ENCODE measurements at regions not wholly inside any gene's neighbourhood (a gene's known extent, or its start where the extent isn't known, plus 50 kb on each side); places are given as distances from the start of the nearest gene placed in this dataset.

DNA sequence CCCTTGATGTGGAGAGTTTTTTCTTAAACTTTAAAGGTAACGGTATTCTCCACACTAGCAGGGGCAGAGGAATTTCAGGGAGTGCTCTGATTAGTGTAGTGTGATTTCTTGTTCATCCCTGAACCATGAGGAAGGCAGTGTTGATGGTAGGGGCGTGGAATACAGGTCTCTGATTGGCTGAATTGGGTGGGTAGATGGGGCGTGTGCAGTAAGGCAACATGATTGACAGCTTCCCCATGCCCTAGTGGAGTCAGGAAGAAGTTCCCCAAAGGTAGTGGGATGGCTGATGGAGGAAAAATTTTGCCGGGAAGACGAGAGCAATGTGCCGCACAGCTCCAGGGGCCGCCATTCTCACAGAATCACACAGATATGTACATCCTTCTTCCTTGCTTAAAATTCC lies 97.4 kb upstream of the SALL4 start:
- no peak overlapping the region for H3K4me3 ChIP-seq (ENCODE audit: low read depth, low read length)
- TF ChIP-seq, protein P1, sequence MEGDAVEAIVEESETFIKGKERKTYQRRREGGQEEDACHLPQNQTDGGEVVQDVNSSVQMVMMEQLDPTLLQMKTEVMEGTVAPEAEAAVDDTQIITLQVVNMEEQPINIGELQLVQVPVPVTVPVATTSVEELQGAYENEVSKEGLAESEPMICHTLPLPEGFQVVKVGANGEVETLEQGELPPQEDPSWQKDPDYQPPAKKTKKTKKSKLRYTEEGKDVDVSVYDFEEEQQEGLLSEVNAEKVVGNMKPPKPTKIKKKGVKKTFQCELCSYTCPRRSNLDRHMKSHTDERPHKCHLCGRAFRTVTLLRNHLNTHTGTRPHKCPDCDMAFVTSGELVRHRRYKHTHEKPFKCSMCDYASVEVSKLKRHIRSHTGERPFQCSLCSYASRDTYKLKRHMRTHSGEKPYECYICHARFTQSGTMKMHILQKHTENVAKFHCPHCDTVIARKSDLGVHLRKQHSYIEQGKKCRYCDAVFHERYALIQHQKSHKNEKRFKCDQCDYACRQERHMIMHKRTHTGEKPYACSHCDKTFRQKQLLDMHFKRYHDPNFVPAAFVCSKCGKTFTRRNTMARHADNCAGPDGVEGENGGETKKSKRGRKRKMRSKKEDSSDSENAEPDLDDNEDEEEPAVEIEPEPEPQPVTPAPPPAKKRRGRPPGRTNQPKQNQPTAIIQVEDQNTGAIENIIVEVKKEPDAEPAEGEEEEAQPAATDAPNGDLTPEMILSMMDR (IDR thresholded peaks at IDR 0.05; ENCODE audit: low read depth, low read length, missing control alignments): no peak
- no peak for DNase-seq (ENCODE audit: low read depth)

DNA sequence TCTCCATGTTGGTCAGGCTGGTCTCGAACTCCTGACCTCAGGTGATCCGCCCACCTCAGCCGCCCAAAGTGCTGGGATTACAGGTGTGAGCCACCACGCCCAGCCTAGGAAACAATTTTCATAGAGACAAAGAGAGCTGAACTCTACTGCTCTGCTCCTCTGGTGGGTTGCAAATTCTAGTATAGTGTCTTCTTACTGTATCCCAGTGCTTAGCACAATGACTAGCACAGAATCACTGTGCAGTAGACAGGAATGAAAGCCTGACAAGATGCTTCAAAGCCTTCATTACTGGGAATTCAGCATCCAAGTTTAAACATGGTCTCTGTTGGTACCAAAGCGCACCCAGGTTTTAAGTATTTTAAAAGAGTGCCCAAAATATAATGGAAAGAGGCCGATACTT lies 96.5 kb upstream of the SALL4 start:
- DNase-seq (ENCODE audit: low read depth): no peak
- TF ChIP-seq, protein P1 (IDR thresholded peaks at IDR 0.05; ENCODE audit: low read depth, low read length, missing control alignments): no peak
- H3K4me3 ChIP-seq (ENCODE audit: low read depth, low read length): no peak overlapping the region

DNA sequence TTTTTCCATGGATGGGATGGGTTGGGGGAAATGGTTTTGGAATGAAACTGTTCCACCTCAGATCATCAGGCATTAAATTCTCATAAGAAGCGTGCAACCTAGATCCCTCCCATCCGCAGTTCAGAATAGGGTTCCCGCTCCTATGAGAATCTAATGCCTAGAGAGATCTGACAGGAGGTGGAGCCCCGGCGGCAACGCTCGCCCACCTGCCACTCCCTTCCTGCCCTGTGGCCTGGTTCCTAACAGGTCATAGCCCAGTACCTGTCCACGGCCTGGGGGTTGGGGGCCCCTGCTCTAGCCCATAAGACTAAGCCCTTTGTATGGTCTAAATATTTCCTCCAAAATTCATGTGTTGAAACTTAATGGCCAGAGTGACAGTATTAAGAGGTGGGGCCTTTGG lies 92.3 kb upstream of the SALL4 start:
- no peak overlapping the region for H3K4me3 ChIP-seq (ENCODE audit: low read depth, low read length)
- TF ChIP-seq, protein P1 (IDR thresholded peaks at IDR 0.05; ENCODE audit: low read depth, low read length, missing control alignments): no peak

DNA sequence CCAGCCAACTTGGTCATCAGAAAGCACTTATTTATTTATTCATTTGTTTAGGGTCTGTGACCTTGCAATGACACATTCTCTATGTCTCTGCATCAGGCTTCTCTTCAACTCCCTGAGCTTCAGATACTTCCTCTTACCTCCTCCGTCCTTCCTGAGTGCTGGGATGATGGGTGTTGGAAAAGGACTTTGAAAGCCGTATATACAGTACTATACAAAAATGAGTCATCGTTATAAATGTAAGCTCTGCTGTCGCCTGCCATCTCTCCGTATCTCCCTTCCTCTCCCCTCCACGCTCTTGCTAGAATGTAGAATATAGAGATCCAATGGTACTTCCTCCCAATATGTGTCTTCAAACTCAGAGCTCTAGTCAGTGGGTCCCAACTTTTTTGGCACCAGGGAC lies 91.9 kb upstream of the SALL4 start:
- H3K4me3 ChIP-seq (ENCODE audit: low read depth, low read length): no peak overlapping the region
- DNase-seq (ENCODE audit: low read depth): no peak
- TF ChIP-seq, protein P1 (IDR thresholded peaks at IDR 0.05; ENCODE audit: low read depth, low read length, missing control alignments): no peak

More for the DNA sequence above, 92.3 kb upstream of the SALL4 start:
- DNase-seq (ENCODE audit: low read depth): no peak

DNA sequence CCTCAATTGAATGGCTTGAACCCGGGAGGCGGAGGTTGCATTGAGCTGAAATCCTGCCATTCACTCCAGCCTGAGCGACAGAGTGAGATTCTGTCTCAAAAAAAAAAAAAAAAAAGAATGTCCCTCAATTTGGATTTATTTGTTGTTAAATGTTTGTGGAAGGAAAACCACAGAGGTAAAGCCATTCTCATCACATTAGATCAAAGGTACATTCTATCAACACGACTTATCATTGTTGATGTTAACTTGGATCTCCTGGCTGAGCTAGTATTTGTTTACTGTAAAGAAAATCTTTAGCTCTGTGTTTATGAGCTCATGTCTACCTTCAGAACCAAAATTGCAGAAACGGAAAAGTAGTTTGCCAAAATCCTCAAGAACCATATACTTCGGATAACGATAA lies 91.4 kb upstream of the SALL4 start:
- no peak for DNase-seq (ENCODE audit: low read depth)
- H3K4me3 ChIP-seq (ENCODE audit: low read depth, low read length): no peak overlapping the region
- TF ChIP-seq, protein P1 (IDR thresholded peaks at IDR 0.05; ENCODE audit: low read depth, low read length, missing control alignments): no peak

DNA sequence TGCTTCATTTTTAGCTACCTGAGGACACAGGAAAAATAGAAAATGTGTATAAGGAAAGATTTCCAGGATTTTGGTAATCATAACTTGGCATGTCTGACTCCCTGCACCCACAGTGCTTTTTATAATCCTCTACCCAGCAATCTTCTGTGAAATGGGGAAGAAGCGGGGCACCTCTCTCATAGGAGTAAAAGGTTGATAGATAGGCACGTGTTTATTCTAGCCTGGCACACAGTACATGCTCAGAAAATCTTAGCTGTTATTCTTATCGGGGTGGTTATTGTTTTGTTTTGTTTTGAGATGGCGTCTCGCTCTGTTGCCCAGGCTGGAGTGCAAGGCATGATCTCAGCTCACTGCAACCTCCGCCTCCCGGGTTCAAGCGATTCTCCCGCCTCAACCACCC lies 87.7 kb upstream of the SALL4 start:
- H3K4me3 ChIP-seq (ENCODE audit: low read depth, low read length): no peak overlapping the region
- TF ChIP-seq, protein P1 (IDR thresholded peaks at IDR 0.05; ENCODE audit: low read depth, low read length, missing control alignments): no peak
- DNase-seq (ENCODE audit: low read depth): no peak

DNA sequence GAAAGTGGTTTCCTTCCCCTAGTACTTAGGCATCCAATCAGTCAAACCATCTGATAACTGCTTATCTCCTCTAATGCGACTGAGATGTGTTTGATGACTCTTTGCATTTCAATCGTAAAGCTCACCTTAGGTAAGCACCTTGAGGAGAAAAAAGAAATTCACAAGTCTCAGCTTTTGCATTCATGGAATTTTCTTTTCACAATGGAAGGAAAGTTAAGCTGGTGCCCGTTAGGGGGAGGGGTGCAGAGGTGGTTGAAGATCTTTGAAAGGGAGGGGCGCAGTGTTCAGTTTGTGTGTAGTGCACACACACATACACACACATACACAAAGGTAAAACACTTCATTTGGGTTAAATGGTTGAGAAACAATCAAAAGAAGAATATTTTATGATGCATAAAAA lies 87.1 kb upstream of the SALL4 start:
- TF ChIP-seq, protein P1 (IDR thresholded peaks at IDR 0.05; ENCODE audit: low read depth, low read length, missing control alignments): no peak
- no peak for DNase-seq (ENCODE audit: low read depth)
- no peak overlapping the region for H3K4me3 ChIP-seq (ENCODE audit: low read depth, low read length)
